ENCODE measurements at regions not wholly inside any gene's neighbourhood (a gene's known extent, or its start where the extent isn't known, plus 50 kb on each side); places are given as distances from the start of the nearest gene placed in this dataset.

DNA sequence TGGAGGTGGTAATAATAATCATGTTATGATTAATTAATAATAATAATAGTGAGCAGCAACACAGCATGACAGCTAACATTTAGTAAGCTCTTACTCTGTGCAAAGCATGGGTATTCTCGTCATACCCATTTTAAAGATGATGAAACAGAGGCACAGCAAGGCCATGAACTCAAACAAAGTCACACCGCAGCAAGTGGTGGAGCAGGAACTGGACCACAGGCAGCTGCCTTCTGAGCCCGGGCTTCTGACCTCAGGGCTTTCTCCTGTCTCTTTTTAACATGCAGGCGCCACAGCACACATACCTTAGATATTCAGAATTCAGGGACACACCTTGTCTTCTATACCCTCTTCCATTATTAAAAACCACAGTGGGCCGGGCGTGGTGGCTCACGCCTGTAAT lies 50.7 kb upstream of the SPATA12 start:
- in situ Hi-C loops (cut with HindIII; ENCODE audit: low pct_unique_long_range_greater_than_20kb, low sequenced_read_pairs), result no loop called here
- no peak for DNase-seq (ENCODE audit: low read depth, low spot score)

DNA sequence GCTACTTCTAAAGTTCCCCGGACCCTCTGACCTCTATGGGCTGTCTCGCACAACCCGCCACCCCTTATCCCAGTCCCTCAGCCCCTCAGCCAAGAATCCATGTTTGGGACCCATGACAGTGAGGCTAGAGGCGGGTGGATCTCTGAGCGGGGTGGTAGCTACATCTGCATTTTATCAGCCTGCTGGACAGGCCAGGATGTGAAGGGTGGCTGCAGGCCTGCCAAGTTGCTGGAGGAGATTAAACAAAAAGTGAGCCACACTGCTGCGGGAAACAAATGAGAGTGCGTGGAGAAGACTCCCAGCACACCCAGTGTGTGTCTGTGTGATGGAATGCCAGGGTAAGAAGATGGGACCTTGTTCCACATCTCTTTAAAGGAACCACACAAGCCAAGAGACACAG lies 51.1 kb upstream of the SPATA12 start:
- in situ Hi-C loops (cut with HindIII; ENCODE audit: low pct_unique_long_range_greater_than_20kb, low sequenced_read_pairs), result no loop called here
- DNase-seq (ENCODE audit: low read depth, low spot score), result no peak

GRCh38 chr3:57007521-57008460 lies 52.7 kb upstream of the SPATA12 start:
- in situ Hi-C loops (cut with HindIII; ENCODE audit: low pct_unique_long_range_greater_than_20kb, low sequenced_read_pairs), result no loop called here
- DNase-seq (ENCODE audit: low read depth, low spot score), result peak; percentile 39

DNA sequence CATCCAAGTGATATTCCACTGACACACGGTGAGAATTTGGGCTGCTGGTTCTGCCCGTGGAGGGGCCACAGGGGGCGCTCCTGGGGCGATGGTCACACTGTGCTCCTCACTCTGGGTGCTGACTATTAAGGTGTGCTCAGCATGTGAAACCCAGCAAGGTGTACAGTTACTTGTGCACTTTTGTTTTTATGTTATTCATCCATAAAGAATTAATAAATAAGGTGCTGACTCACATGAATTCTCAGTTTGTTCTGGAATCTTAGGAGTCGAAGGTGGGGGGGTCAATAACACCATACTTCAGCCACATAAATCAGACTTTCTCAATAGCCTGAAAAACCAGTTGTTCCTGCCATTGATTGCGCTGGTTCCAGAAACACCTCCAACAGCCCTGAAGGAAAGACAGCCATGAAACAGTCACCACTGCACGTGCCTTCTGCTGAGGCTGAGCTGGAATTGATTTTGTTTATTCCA lies 53.5 kb upstream of the SPATA12 start:
- in situ Hi-C loops (cut with HindIII; ENCODE audit: low pct_unique_long_range_greater_than_20kb, low sequenced_read_pairs), result no loop called here
- DNase-seq (ENCODE audit: low read depth, low spot score), result peak; percentile 26

- in situ Hi-C loops (cut with HindIII; ENCODE audit: low pct_unique_long_range_greater_than_20kb, low sequenced_read_pairs), result no loop called here
- DNase-seq (ENCODE audit: low read depth, low spot score), result no peak
Observed at GRCh38 chr3:57006179-57006657, 54.2 kb upstream of the SPATA12 start.

GRCh38 chr3:57004229-57004628 lies 56.2 kb upstream of the SPATA12 start:
- in situ Hi-C loops (cut with HindIII; ENCODE audit: low pct_unique_long_range_greater_than_20kb, low sequenced_read_pairs), result no loop called here
- DNase-seq (ENCODE audit: low read depth, low spot score), result no peak

- DNase-seq (ENCODE audit: low read depth, low spot score), result no peak
- in situ Hi-C loops (cut with HindIII; ENCODE audit: low pct_unique_long_range_greater_than_20kb, low sequenced_read_pairs), result no loop called here
Observed at GRCh38 chr3:57003676-57004075, 56.8 kb upstream of the SPATA12 start.

GRCh38 chr3:57001356-57001755 lies 59.1 kb upstream of the SPATA12 start:
- DNase-seq (ENCODE audit: low read depth, low spot score), result no peak
- in situ Hi-C loops (cut with HindIII; ENCODE audit: low pct_unique_long_range_greater_than_20kb, low sequenced_read_pairs), result no loop called here

DNA sequence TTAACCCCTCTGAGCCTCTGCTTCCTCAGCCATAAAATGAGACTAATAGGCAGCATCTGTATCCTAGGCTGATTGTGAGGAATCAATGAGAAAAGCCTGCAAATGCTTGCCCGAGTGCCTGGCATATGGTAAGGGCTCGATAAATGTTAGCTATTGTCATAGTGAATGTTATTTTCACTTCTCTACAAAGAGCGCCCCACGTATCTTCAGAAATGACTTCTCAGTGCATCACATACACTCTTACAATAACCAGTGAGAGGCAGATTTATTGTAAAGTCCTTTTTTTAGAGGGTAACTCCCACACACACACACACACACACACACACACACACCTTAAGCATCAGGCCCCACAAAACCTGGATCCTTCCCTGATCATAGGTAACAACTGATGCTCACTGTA lies 60.5 kb upstream of the SPATA12 start:
- in situ Hi-C loops (cut with HindIII; ENCODE audit: low pct_unique_long_range_greater_than_20kb, low sequenced_read_pairs), result no loop called here

GRCh38 chr3:56999547-56999946 lies 60.9 kb upstream of the SPATA12 start:
- in situ Hi-C loops (cut with HindIII; ENCODE audit: low pct_unique_long_range_greater_than_20kb, low sequenced_read_pairs), result loop anchor here (25.0 kb wide), 1 partner anchor 88 kb away; no protein-coding TSS in a partner anchor
- no peak for DNase-seq (ENCODE audit: low read depth, low spot score)

More for the DNA sequence above, 60.5 kb upstream of the SPATA12 start:
- DNase-seq (ENCODE audit: low read depth, low spot score), result no peak

- in situ Hi-C loops (cut with HindIII; ENCODE audit: low pct_unique_long_range_greater_than_20kb, low sequenced_read_pairs), result loop anchor here (25.0 kb wide), 1 partner anchor 89 kb away; no protein-coding TSS in a partner anchor
- DNase-seq (ENCODE audit: low read depth, low spot score), result no peak
Observed at GRCh38 chr3:56998076-56998529, 62.4 kb upstream of the SPATA12 start.

GRCh38 chr3:56997675-56998074 lies 62.8 kb upstream of the SPATA12 start:
- in situ Hi-C loops (cut with HindIII; ENCODE audit: low pct_unique_long_range_greater_than_20kb, low sequenced_read_pairs), result loop anchor here (25.0 kb wide), 1 partner anchor 90 kb away; no protein-coding TSS in a partner anchor

DNA sequence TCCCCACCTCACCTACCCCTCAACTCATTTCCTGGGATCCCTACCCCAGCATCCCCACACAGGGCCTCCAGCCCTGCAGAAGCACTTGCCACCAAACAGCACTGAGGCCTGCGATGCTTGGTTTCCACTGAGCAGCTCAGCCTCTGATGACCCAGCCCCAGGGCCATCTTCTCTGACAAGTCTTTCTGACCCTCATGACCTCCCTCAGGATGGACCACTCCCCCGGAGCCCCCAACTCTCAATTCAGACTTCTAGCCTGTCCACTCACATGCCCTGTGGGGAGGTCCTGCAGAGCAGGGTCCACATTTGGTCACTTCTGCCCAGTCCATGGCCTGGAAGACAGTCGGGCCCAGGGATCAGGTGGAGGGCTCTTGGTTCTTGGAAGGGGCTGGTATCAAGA lies 63.4 kb upstream of the SPATA12 start:
- DNase-seq (ENCODE audit: low read depth, low spot score), result no peak
- in situ Hi-C loops (cut with HindIII; ENCODE audit: low pct_unique_long_range_greater_than_20kb, low sequenced_read_pairs), result loop anchor here (25.0 kb wide), 1 partner anchor 90 kb away; no protein-coding TSS in a partner anchor

More at GRCh38 chr3:56997675-56998074, 62.8 kb upstream of the SPATA12 start:
- no peak for DNase-seq (ENCODE audit: low read depth, low spot score)

GRCh38 chr3:56994391-56994790 lies 66.1 kb upstream of the SPATA12 start:
- DNase-seq (ENCODE audit: low read depth, low spot score), result no peak
- in situ Hi-C loops (cut with HindIII; ENCODE audit: low pct_unique_long_range_greater_than_20kb, low sequenced_read_pairs), result loop anchor here (25.0 kb wide), 1 partner anchor 93 kb away; no protein-coding TSS in a partner anchor

DNA sequence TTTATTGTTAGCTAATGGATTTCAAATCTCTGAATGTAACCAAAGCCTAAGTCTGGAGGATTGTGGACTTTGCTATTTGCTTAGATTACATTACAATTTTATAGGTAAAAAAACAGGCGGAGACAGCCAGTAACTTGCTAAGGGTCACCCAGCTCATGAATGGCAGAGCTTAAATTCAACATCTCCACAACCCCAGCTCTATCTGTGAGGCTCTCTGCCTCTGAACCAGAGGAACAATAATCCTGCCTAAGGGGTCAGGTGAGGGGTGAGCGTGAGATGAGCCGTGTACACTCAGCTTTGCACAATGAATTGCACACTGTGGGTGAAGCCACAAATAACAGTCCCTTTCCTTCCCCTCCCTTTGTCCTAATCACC lies 69.8 kb upstream of the SPATA12 start:
- no peak for DNase-seq (ENCODE audit: low read depth, low spot score)
- in situ Hi-C loops (cut with HindIII; ENCODE audit: low pct_unique_long_range_greater_than_20kb, low sequenced_read_pairs), result loop anchor here (25.0 kb wide), 1 partner anchor 97 kb away; no protein-coding TSS in a partner anchor

- in situ Hi-C loops (cut with HindIII; ENCODE audit: low pct_unique_long_range_greater_than_20kb, low sequenced_read_pairs), result loop anchor here (25.0 kb wide), 1 partner anchor 97 kb away; no protein-coding TSS in a partner anchor
- no peak for DNase-seq (ENCODE audit: low read depth, low spot score)
Observed at GRCh38 chr3:56989977-56990640, 70.4 kb upstream of the SPATA12 start.

GRCh38 chr3:56989169-56989976 lies 71.1 kb upstream of the SPATA12 start:
- in situ Hi-C loops (cut with HindIII; ENCODE audit: low pct_unique_long_range_greater_than_20kb, low sequenced_read_pairs), result loop anchor here (25.0 kb wide), 1 partner anchor 98 kb away; no protein-coding TSS in a partner anchor
- no peak for DNase-seq (ENCODE audit: low read depth, low spot score)

Measured in SK-MEL-5 (cell line).